SHP77 treated with DMSO at 0.1 percent for 48 hours (cell line): ENCODE measurements at regions not wholly inside any gene's neighbourhood (a gene's known extent, or its start where the extent isn't known, plus 50 kb on each side); places are given as distances from the start of the nearest gene placed in this dataset.

ENCODE experiments used
- DNase-seq: peaks from one replicate; lab custom pipeline; 2025; lab: John Stamatoyannopoulos, UW

DNA sequence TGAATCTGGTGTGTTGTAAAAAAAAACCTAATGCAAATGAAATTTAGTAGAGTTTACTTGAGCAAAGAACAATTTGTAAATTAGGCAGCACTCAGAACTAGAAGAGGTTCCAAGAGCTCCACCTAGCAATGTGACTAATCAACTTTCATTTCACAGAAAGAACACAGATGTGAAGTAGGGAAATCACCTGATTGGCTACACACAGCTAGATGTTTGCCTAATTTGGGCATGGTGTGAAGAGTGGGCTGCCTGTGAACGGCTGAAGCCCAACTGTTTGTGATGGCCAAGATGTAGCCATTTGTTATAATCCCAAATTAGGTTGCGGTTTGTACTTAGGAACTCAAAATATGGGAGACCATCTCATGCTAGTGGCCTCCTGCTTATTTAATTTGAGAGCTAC lies 724.4 kb upstream of the SLITRK5 start:
- DNase-seq, result no peak

DNA sequence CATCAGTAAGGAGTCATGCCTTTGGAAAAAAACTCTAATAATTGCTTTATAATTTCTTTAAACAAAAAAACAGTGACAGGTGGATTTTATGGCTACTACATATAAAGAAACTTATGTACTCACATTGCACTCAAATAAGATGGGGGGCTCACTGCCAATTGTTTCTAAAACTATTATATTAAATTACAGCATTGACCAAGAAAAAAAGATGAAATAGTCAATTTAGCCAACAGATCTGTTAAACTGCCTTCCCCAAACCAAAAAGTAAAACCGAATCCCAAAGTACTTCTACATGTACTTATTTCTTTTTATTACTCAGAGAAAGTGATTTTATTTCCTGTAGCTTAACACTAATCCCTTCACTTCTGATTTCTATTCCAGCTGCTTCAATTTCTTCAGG lies 716.8 kb upstream of the SLITRK5 start:
- no peak for DNase-seq

DNA sequence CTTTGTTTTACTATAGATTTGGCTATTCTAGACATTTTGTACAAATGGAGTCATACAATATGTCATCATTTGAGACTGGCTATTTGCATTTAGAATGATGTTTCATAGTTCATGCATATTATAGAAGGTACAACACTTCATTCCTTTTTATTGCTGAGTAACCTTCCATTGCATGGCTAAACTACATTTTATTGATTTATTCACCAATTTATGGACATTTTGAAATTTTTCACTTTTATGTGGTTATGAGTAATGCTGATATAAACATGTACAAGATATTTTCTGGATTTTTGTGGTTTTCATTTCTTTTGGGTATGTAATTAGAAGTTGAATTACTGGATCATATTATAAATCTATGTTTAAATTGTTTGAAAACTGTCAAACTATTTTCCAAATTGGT lies 710.3 kb upstream of the SLITRK5 start:
- no peak for DNase-seq

DNA sequence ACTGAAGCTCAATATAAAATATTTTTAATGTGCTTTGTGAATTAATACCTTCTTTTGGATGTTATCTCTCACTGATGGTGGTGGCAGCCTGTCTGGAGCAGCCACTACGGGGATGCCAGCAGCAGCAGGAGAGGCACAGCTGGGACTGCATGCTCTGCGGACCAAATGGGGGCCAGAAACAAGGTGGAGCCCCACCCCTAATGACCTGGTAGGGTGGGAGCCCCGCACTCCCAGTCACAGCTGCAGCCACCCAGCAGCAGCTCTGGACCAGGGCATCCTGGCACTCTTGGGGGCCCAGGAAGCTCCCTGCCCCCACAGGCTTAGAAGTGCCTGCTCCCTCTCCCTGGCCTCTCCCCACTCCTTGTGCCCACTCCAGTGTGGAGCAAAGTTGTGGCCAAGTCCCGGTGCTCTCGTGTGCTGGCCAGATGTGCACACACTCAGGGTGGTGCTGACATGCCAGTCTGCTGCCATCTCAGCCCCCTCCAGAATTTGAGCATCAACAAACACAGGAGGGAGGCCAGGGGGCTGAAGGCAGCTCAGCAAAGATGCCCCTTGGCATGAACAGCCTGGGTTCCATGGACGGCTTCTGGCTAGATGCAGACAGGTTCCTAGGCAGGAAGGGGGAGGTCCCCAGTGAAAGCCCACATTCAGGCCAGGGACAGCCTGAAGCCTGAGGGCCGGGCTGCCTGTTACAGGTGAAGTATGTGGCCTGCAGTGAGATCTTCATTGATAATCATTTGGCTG lies 696.7 kb upstream of the SLITRK5 start:
- DNase-seq, result no peak

DNA sequence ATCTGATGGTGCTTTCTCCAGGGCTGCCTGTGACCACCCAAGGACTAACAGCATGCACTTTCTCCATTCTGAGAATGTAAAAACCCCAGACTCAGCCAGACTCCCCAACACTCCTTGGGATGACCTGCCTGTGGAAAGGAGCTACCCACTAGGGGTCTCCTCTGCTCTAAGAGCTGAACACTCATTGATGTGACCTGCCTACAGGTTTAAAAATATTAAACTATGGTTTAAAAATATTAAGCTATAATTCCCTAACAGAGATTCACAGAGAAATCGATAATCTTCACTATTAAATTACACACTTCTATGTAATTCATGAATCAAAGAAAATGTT lies 696.2 kb upstream of the SLITRK5 start:
- DNase-seq, result no peak

DNA sequence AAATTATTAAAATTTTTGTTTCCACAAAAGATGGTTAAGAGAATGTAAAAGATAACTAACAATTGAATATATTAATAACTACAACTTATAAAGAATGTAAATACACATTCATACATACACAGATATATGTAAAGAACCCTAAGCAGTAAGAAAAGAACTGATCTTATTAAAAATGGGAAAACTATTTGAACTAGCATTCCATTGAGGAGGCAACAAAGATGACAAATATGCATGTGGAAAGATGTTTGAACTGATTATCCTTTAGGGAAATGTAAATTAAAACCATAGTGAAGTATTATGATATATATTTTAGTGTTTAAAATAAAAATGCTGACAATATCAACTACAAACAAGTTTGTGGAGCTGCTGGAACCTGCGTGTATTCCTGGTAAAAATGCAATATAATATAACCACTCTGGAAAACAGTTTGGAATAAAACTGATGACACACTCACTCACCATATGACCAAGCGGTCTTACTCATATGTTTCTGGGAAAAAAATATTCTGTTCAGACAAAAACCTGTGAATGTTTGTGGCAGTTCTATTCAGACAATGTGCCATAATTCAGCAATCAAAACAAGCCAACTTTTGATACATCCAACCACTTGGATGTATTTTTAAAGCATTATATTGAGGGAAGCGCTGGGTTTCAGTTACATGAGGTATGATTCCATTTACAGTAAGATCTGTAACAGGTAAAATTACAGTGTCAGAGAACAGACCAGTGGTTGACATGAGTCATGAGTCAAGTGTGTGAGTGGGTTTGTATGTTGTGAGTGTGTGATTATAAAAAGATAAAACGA lies 694.4 kb upstream of the SLITRK5 start:
- no peak for DNase-seq

DNA sequence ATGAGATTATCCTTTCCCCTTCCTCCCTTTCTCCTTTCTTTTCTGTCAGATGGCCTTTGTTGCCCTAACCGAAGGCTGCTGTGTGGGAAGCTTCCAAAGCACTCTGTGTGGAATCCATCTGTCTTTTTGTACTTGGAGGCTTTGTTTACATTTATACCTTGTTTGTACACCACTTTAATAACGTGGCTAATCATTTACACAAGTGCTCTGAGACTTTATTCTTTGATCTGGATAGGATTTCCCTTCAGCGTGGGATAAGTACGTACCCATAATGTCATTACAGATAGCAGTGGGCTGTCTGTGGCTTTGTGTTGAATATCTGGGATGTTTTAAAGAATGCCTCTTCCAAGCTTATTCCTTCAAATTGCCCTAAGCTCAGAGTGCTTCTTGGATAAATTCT lies 684.7 kb upstream of the SLITRK5 start:
- peak; percentile 91 for DNase-seq

DNA sequence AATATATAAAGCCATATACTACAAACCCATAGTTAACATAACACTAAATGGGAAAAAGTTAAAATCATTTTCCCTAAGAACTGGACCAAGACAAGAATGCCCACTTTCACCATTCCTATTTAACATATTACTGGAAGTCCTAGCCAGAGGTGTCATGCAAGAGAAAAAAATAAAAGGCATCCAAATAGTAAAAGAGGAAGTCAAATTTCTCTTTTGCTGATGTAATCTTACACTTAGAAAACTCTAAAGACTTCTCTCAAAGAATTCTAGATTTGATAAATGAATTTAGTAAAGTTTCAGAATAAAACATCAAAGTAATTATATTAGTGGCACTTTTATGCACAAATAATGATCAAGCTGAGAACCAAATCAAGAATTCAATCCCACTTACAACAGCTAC lies 678.9 kb upstream of the SLITRK5 start:
- no peak for DNase-seq

DNA sequence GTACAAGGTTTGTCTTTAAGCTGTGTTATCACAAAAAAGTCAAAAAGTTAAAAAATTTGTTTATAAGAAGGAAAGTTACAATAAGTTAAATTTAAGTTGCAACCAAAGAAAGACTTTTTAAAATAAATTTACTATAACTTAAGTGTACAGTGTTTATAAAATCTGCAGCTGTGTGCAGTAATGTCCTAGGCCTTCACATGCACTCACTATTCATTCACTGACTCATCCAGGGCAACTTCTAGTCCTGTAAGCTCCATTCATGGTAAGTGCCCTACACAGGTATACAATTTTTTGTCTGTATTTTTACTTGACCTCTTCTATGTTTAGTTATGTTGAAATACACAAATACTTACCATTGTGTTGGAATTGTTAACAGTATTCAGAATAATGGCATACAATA lies 667.9 kb upstream of the SLITRK5 start:
- no peak for DNase-seq

DNA sequence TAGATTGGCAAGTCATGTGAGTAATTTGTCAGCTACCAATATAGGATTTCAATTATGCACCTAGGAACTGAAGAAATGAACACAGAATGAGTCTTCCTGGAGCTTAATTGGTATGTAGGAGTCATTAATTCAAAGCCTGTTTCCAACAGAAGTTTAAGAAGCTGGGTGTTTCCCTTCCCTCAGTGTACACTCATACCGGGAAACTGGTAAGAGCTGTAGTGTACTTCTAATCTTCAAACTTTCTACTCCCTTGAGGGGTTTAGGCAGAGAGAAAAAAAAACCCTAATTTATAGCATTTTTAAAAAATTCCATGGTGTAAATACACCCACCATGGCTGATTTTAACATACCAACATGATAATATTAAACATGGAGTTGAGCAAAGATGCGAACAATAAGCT lies 665.7 kb upstream of the SLITRK5 start:
- no peak for DNase-seq

DNA sequence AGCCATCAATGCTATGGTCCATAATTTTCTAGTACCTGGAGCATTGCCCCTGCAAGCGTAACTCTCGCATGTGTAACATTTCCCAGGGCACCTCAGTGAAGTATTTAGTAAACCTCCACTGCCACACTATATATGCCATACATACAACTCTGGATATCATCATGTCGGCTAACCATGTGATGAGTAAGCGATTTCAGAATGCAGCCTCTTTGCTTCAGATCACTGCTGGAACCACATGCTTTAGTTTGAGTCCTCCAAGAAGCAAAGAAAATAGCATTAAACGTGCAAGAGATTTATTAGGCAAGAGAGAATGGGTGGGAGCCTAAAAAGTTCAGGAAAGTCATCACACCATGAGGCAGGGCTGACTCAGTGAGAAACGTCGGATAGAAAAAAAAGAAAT lies 635.6 kb upstream of the SLITRK5 start:
- DNase-seq, result no peak

DNA sequence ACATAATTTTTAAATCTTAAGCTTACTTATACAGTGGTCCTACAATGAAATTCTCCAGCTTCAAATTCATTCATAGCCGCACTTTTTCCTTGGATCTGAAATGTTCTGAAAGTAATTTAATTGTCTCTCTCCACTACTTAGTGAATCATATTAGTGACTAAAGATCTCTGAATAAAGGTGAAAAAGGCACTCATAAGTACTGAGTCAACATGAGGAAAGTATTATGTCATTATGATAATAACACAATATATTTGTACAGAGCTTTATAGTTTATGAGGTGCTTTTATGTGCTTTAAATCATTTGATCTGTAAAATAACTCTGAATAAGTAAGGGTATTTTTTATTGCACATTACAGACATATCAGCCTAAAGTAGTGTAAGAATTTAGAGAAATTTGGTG lies 628.2 kb upstream of the SLITRK5 start:
- DNase-seq, result no peak

DNA sequence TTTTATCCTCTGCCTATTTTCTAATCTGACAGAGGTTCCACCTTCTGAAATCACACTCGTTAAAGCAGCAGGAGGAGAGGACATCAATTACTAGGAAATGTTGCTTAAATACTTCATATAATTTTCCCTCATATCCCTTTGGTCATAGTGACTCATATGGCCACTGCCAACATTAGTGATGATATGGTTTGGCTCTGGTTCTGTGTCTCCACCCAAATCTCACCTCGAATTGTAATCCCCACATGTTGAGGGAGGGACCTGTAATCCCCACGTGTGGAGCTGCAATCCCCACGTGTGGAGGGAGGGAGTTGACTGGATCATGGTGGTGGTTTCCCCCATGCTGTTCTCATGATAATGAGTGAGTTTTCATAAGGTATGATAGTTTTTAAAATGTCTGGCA lies 618.4 kb upstream of the SLITRK5 start:
- DNase-seq, result no peak

DNA sequence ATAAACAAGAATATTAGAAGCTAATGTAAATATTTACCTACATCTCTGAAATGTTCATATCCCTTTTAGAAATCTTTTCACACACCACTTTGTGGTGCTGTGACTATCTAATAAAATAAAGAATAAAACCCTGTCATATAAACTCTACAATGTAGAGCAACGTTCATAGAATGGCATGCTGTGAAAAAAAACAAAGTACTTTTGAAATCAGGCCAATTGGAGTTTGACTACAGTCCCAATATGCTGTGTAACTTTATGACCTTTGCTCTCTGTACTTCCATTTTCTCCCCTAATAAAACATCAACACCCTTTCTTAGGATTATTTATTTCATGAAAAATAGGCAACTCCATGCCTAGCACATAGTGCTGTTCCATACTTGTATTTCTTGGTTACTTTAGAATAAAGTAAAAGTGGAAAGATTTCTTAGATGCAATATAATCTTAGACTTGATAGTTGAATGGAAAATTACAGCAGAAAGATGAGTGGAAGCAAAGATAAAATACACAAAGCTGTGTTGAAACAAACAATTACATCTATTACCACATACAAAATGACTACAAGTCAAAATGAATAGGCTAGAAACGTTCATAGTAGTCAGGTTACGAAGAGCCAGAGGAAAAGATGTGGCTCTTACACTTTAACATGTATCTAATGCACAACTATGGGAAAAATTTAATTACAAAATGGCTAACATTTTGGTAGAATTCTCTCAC lies 613.2 kb upstream of the SLITRK5 start:
- DNase-seq, result no peak

DNA sequence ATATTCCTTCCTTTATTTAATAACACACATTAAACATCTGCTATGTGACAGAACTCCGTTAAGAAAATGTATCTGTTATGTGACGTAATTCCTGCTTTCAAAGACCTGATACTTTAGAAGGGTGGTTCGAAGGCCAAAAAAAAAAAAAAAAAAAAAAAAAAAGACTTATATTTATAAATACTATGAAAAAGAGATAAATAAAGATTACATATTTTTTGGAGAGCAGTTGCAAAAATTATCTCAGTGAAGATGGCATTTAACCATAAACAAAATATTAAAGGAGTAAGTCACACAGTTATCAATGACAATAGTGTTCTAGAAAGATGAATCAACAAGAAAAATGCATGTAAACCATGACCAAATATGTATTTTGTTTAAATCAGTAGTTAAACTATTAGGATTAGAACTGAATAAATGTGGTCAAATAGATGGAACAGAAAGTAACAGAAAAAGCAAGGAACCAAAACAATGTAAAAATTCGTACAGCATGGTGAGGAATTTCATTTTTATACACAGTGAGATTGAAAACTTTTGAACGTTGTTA lies 612.3 kb upstream of the SLITRK5 start:
- DNase-seq, result no peak

DNA sequence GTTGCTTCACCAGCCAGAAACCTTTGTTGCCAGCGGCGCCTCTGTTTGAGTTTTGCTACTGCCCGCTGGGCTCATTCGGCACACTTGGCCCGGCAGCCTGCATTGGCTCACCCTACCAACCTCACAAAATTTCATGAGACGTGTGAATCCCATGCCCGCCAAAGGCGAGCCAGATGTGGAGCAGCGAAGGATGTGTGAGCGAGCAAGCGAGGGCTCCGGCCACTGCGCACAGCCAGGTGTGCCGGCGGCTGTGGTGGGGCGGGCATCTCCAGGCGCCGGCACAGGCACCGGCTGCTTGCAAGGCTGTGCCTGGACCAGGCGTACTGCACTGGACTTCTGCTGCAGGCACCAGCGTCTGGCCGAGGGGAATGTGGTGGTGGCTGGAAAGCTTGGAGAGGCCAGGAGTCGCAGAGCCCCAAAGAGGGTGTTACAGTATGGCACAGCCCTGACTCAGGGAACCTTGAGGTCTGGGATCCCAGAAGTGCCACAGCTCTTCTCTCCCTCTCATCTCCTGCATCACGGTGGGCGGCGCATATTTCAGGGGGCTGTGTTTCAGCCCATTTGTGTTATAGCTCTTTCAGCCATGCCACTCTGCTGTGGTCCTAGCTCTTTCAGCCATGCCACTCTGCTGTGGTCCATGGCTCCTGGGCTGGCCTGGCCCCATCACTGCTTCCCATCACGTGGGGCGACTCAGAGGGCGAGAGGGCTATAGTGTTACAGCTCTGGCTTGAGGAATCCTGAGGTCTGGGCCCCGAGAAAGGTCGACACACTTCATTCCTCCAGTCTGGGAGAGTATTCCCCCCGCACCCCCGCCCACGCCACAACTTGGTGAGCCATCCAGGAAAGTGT lies 592.0 kb upstream of the SLITRK5 start:
- no peak for DNase-seq

DNA sequence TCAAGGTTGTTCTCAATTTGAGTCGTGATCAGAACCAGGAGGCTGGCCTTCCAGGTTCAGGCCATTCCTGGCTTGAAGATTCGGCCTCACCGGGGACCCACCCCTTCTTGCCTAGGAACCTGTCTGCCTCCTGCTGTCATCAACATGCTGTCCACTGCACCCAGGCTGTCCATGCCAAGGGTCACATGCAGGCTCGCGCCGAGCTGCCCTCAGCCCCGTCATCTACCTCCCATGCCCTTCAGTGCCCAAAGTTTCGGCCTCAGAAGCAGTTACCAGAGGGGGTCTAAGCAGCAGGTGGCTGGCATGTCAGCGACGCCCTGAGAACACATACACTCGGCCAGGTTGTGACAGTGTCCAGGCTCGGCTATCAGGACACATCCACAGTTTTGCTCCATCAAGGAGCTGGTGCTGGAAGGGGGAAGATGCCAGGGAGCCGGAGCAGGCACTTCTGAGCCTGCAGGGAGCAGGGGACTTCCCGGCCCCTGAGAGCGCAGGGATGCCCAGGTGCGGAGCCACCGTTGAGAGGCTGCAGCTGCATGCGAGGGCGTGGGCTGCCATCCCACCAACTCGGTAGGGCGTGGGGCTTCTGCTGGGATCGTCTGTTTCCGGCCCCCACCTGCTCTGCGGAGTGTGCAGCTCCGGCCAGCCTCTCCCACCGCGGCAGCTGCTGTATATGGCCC lies 590.9 kb upstream of the SLITRK5 start:
- DNase-seq, result no peak

DNA sequence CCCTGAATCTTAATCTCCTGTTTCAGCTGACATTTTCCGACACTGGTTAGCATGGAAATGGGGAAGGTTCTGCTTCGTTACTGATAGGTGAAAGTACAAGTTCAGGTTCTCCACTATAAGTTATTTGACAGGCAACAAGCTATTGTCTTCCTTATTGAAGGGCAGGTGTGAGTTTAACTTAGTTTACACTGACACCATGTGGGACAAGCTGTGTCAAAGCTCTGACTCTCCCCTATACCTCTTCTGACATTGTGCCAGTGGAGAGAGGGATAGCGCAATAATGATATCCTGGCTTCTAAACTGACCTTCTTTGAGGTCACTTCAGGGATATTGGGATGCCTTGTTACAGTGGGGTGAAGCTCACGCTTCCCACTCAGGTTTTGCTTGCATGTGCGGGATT lies 587.0 kb upstream of the SLITRK5 start:
- DNase-seq, result no peak

DNA sequence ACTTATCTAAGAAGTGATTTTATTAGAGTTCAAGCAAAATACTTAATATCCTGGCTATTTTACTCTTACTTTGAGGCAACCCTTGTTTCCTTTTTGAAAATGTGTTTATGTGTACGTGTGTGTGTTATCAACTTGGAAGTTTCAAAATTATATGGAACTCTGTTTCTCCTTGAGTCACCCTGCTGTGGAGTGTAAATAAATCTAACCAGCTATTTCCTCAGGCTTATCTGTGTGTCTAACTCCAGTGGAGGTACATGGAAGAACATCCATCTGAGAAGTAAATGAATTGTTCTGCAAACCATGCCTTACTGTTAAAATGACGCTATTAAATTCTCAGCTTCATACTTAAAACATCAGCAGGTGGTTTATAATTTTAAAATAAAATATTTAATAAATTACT lies 583.4 kb upstream of the SLITRK5 start:
- no peak for DNase-seq

DNA sequence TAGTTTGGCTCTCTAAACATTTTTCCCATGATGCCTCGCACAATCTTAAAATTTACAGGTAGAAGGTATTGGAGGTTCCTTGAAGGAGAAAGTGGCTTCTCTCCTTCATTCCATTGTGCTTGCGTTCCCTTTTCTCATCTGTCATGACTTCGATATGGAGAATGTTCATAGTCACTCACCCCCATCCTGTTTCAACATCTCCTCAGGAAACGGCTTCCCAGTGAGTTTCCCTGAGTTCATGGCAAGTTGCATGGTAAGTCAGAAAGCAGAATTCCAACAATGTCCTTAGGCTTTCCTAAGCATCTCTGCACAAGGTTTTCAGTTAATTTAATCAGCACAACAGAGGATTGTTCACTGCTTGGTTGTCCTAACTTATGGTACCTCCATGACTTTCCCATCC lies 581.8 kb upstream of the SLITRK5 start:
- DNase-seq, result no peak

DNA sequence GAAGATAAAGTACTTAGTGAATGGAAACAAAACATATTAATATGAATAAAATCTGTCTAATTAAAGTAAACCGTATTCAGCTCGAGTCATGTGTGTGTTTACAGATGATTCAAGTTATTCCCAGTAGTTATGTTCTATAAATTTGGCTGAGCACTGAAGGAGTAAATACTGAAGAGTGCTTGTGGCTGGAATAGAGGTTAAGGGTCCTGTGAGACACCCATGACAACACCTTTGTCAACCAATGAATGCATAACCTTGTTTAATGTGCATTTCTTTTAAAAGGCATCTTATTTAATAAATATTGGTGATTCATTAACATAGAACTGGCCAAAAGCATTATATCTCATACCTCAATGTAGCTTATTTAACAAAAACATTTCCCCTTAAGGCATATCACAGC lies 577.8 kb upstream of the SLITRK5 start:
- no peak for DNase-seq
